ENCODE measurements at regions not wholly inside any gene's neighbourhood (a gene's known extent, or its start where the extent isn't known, plus 50 kb on each side); places are given as distances from the start of the nearest gene placed in this dataset.

- TF ChIP-seq, protein P1, sequence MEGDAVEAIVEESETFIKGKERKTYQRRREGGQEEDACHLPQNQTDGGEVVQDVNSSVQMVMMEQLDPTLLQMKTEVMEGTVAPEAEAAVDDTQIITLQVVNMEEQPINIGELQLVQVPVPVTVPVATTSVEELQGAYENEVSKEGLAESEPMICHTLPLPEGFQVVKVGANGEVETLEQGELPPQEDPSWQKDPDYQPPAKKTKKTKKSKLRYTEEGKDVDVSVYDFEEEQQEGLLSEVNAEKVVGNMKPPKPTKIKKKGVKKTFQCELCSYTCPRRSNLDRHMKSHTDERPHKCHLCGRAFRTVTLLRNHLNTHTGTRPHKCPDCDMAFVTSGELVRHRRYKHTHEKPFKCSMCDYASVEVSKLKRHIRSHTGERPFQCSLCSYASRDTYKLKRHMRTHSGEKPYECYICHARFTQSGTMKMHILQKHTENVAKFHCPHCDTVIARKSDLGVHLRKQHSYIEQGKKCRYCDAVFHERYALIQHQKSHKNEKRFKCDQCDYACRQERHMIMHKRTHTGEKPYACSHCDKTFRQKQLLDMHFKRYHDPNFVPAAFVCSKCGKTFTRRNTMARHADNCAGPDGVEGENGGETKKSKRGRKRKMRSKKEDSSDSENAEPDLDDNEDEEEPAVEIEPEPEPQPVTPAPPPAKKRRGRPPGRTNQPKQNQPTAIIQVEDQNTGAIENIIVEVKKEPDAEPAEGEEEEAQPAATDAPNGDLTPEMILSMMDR (IDR thresholded peaks at IDR 0.05; ENCODE audit: low read depth, low read length): no peak
- TF ChIP-seq EZH2phosphoT487 (IDR thresholded peaks at IDR 0.05; ENCODE audit: low read depth): no peak
These were observed 492.6 kb downstream of the RFC3 start for GRCh38 chr13:34310539-34310938.

Data from OCI-LY3 (cell line).